CD14-positive monocyte (primary cell): ENCODE measurements at regions not wholly inside any gene's neighbourhood (a gene's known extent, or its start where the extent isn't known, plus 50 kb on each side); places are given as distances from the start of the nearest gene placed in this dataset.

Experiments
- DNase-seq, 3 donors: peaks; one replicate each; pipeline ENCODE4 v3.0.0-alpha.2; 2011 to 2022
- H2AFZ ChIP-seq: 2 replicates; pipeline ENCODE4 v1.6.0; 2012; ENCODE audit warnings: mild to moderate bottlenecking, low read depth, low read length, inconsistent platforms; ENCODE audit not compliant: insufficient read depth, poor library complexity, severe bottlenecking
- H3K27ac ChIP-seq, 2 donors: 1 replicate in 1 of 2; 2 replicates in 1 of 2; pipeline ENCODE4 v1.5.1; 2012 to 2013; ENCODE audit warnings: low read length in 2 of 2, control low read depth in 1 of 2, inconsistent platforms in 1 of 2, low read depth in 1 of 2, mild to moderate bottlenecking in 1 of 2
- H3K27me3 ChIP-seq, 2 donors: one replicate each; pipeline versions ENCODE4 v1.6.0 to v1.6.1; 2011 to 2013; ENCODE audit warnings: low read length in 2 of 2; ENCODE audit not compliant: control insufficient read depth in 2 of 2, insufficient read depth in 2 of 2
- H3K36me3 ChIP-seq, 2 donors: replicated peaks in 1 of 2; 1 replicate in 1 of 2; 2 replicates in 1 of 2; pipeline versions ENCODE4 v1.5.1 to v1.6.1; 2012 to 2013; ENCODE audit warnings: low read length in 2 of 2, control low read depth in 1 of 2, inconsistent platforms in 1 of 2, mild to moderate bottlenecking in 1 of 2; ENCODE audit not compliant: insufficient read depth in 2 of 2, control insufficient read depth in 1 of 2
- H3K4me1 ChIP-seq, 2 donors: 1 replicate in 1 of 2; 2 replicates in 1 of 2; pipeline versions ENCODE4 v1.5.1 to v1.6.1; 2012 to 2013; ENCODE audit warnings: low read length in 2 of 2, control low read depth in 1 of 2, inconsistent platforms in 1 of 2, mild to moderate bottlenecking in 1 of 2, moderate library complexity in 1 of 2; ENCODE audit not compliant: insufficient read depth in 2 of 2, control insufficient read depth in 1 of 2
- H3K4me2 ChIP-seq: replicated peaks from 2 replicates; pipeline ENCODE3; 2012; ENCODE audit warnings: low read length, moderate library complexity, mild to moderate bottlenecking; ENCODE audit not compliant: poor library complexity, severe bottlenecking; ENCODE audit errors: extremely low read depth
- H3K4me3 ChIP-seq, 3 experiments: fragments of 200-600 bp in 1 of 3; sonication (generic) in 1 of 3; replicated peaks in 1 of 3; 1 replicate in 2 of 3; 2 replicates in 1 of 3; pipeline ENCODE4 v1.5.1; 2011 to 2013; ENCODE audit warnings: low read length in 3 of 3, mild to moderate bottlenecking in 3 of 3, control low read depth in 2 of 3, low read depth in 2 of 3, inconsistent platforms in 1 of 3, moderate library complexity in 1 of 3
- H3K79me2 ChIP-seq: 2 replicates; pipeline ENCODE4 v1.6.0; 2012; ENCODE audit warnings: mild to moderate bottlenecking, control low read depth, inconsistent platforms, low read length, moderate library complexity; ENCODE audit not compliant: insufficient read depth
- H3K9ac ChIP-seq: 2 replicates; pipeline ENCODE4 v1.6.0; 2017; ENCODE audit warnings: low read length, mild to moderate bottlenecking; ENCODE audit not compliant: insufficient read depth, poor library complexity, severe bottlenecking
- H3K9me3 ChIP-seq, 2 donors: replicated peaks in 1 of 2; 1 replicate in 1 of 2; 2 replicates in 1 of 2; pipeline versions ENCODE4 v1.5.1 to v1.6.1; 2012 to 2013; ENCODE audit warnings: low read length in 2 of 2, control low read depth in 1 of 2; ENCODE audit not compliant: control insufficient read depth in 1 of 2, insufficient read depth in 1 of 2
- H4K20me1 ChIP-seq: 2 replicates; pipeline ENCODE4 v1.6.0; 2012; ENCODE audit warnings: mild to moderate bottlenecking, low read length, control low read depth, moderate library complexity; ENCODE audit not compliant: insufficient read depth
- H3K27ac Mint-ChIP-seq, 7 donors: one replicate each; pipeline ENCODE4 v1.8.0; 2020; ENCODE audit warnings: mild to moderate bottlenecking in 7 of 7, mixed read lengths in 7 of 7, moderate library complexity in 6 of 7, inconsistent platforms in 2 of 7
- H3K27me3 Mint-ChIP-seq, 3 donors: one replicate each; pipeline ENCODE4 v1.8.0; 2021 to 2022; ENCODE audit warnings: low read depth in 3 of 3, mild to moderate bottlenecking in 3 of 3, mixed read lengths in 3 of 3, moderate library complexity in 3 of 3, inconsistent platforms in 1 of 3
- H3K36me3 Mint-ChIP-seq, 2 donors: one replicate each; pipeline ENCODE4 v1.8.0; 2020; ENCODE audit warnings: mixed read lengths in 2 of 2, inconsistent platforms in 1 of 2, mild to moderate bottlenecking in 1 of 2
- H3K4me1 Mint-ChIP-seq: one replicate; pipeline ENCODE4 v1.8.0; 2020; ENCODE audit warnings: mild to moderate bottlenecking, mixed read lengths
- H3K4me3 Mint-ChIP-seq, 2 donors: one replicate each; pipeline ENCODE4 v1.8.0; 2020; ENCODE audit warnings: mild to moderate bottlenecking in 2 of 2, mixed read lengths in 2 of 2, moderate library complexity in 1 of 2
- H3K9me3 Mint-ChIP-seq, 7 donors: one replicate each; pipeline ENCODE4 v1.8.0; 2020 to 2022; ENCODE audit warnings: mixed read lengths in 7 of 7, mild to moderate bottlenecking in 6 of 7, moderate library complexity in 6 of 7, inconsistent platforms in 2 of 7
- CTCF ChIP-seq: fragments of 200-600 bp; IDR thresholded peaks from one replicate; pipeline ENCODE4 v1.8.0; 2022; ENCODE audit warnings: antibody characterized with exemption, mild to moderate bottlenecking
- WGBS: methylation state at CpG from one replicate; pipeline ENCODE4 v1.1.5; 2013; ENCODE audit warnings: missing lambda C conversion rate; ENCODE audit not compliant: insufficient coverage; 5-methylcytosine and 5-hydroxymethylcytosine counted together
- intact Hi-C, 2 donors: fragments of 100-400 bp; cut with micrococcal nuclease; formaldehyde crosslinking; loops; one replicate each; pipeline versions ENCODE4 v1.15.0 to v1.15.1; 2023

GRCh38 chr9:80881320-80881719 lies 808.0 kb downstream of the TLE1 start:
- 80% methylated on average over 3 of the region's 6 CpGs for WGBS
- peaks cover 0 to 4% of the 10 kb centered on the region in 2 donors for H3K9me3 ChIP-seq
- no peak overlapping the region for H3K4me3 Mint-ChIP-seq

GRCh38 chr9:80878556-80878955 lies 810.8 kb downstream of the TLE1 start:
- DNase-seq = no peak
- no peaks in the 10 kb centered on the region for H3K36me3 Mint-ChIP-seq
- peaks cover 0 to 9% (median 2%) of the 10 kb centered on the region in 7 donors for H3K9me3 Mint-ChIP-seq
- Histone ChIP-seq H3K4me1 (no peaks in the 10 kb centered on the region), H3K79me2 (no peaks in the 10 kb centered on the region), H3K36me3 (no peaks in the 10 kb centered on the region), H3K4me2 (no peak overlapping the region), H2AFZ (no peak overlapping the region), H3K4me3 (no peak overlapping the region), H3K27ac (no peak overlapping the region), H4K20me1 (no peaks in the 10 kb centered on the region), H3K9me3 (peaks cover 0 to 4% of the 10 kb centered on the region in 2 donors), H3K9ac (no peak overlapping the region), H3K27me3 (no peaks in the 10 kb centered on the region)
- WGBS = no CpG with 5 or more reads among the region's 2 CpGs
- no peaks in the 10 kb centered on the region for H3K27me3 Mint-ChIP-seq
- TF ChIP-seq CTCF = no peak
- no peak overlapping the region for H3K4me3 Mint-ChIP-seq
- H3K27ac Mint-ChIP-seq = no peak overlapping the region
- intact Hi-C loops = no loop called here
- H3K4me1 Mint-ChIP-seq = no peaks in the 10 kb centered on the region

More at GRCh38 chr9:80881320-80881719, 808.0 kb downstream of the TLE1 start:
- Histone ChIP-seq H3K4me3 (no peak overlapping the region), H3K4me2 (no peak overlapping the region), H3K4me1 (no peaks in the 10 kb centered on the region), H2AFZ (no peak overlapping the region), H4K20me1 (no peaks in the 10 kb centered on the region), H3K27me3 (no peaks in the 10 kb centered on the region), H3K9ac (no peak overlapping the region), H3K27ac (no peak overlapping the region), H3K36me3 (no peaks in the 10 kb centered on the region), H3K79me2 (no peaks in the 10 kb centered on the region)
- H3K27ac Mint-ChIP-seq = no peak overlapping the region
- intact Hi-C loops = no loop called here
- H3K27me3 Mint-ChIP-seq = peaks cover 0 to 2% (median 0%) of the 10 kb centered on the region in 3 donors
- no peaks in the 10 kb centered on the region for H3K4me1 Mint-ChIP-seq
- TF ChIP-seq CTCF = no peak
- no peaks in the 10 kb centered on the region for H3K36me3 Mint-ChIP-seq
- no peak for DNase-seq
- peaks cover 0 to 13% (median 2%) of the 10 kb centered on the region in 7 donors for H3K9me3 Mint-ChIP-seq
